GM12864 (cell line): ENCODE measurements at regions not wholly inside any gene's neighbourhood (a gene's known extent, or its start where the extent isn't known, plus 50 kb on each side); places are given as distances from the start of the nearest gene placed in this dataset.

Experiments used
- DNase-seq: peaks from one replicate; pipeline ENCODE4 v3.0.0-alpha.2; 2011; ENCODE audit warnings: low read depth
- H3K4me3 ChIP-seq: 2 replicates; pipeline ENCODE4 v1.5.1; 2011; ENCODE audit warnings: mild to moderate bottlenecking, low read depth, low read length, control low read depth
- TF ChIP-seq, protein P1 (sequence below): IDR thresholded peaks from 2 replicates; pipeline ENCODE4 v1.5.1; 2011; ENCODE audit warnings: low read depth, mild to moderate bottlenecking, moderate library complexity, low read length, control low read depth, inconsistent platforms; ENCODE audit errors: missing control alignments

DNA sequence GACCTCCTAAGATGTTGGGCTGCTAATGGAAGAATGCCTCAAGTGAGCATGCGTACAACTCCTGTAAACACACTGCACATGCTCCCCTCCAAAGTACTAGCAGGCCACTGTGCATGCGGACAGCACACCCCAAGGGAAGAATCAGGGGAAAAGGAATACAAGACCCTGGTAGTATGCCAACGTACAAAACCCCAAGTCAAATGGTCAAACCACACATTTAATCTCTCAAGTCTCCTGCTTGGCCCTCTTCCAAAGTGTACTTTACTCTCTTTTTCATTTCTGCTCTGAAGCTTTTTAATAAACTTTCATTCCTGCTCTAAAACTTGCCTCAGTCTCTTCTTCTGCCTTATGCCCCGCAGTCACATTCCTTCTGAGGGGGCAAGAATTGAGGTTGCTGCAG is 466.4 kb downstream of the DMRTA1 start:
- no peak for DNase-seq
- no peak overlapping the region for H3K4me3 ChIP-seq
- TF ChIP-seq, protein P1, sequence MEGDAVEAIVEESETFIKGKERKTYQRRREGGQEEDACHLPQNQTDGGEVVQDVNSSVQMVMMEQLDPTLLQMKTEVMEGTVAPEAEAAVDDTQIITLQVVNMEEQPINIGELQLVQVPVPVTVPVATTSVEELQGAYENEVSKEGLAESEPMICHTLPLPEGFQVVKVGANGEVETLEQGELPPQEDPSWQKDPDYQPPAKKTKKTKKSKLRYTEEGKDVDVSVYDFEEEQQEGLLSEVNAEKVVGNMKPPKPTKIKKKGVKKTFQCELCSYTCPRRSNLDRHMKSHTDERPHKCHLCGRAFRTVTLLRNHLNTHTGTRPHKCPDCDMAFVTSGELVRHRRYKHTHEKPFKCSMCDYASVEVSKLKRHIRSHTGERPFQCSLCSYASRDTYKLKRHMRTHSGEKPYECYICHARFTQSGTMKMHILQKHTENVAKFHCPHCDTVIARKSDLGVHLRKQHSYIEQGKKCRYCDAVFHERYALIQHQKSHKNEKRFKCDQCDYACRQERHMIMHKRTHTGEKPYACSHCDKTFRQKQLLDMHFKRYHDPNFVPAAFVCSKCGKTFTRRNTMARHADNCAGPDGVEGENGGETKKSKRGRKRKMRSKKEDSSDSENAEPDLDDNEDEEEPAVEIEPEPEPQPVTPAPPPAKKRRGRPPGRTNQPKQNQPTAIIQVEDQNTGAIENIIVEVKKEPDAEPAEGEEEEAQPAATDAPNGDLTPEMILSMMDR, result no peak

DNA sequence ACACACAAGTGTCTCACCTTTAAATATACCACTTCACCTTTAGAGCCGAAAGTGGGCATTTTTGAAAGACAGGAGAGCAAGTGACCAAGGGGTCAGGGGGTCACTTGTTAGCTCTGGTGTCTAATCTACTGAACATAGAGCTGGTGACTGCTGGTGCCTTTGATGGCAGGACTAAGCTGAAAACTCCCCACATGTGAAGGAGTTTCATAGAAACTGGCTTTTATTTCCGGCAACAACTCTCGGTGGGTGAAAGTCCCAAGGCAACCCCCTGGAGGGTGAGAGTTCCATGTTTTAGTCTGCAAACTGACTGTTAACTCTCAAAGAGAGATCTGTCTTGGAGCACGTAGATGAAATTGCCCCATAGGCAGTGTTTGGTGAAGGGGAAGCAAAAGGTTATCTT is 466.9 kb downstream of the DMRTA1 start:
- DNase-seq, result no peak
- H3K4me3 ChIP-seq, result no peak overlapping the region
- TF ChIP-seq, protein P1, result no peak

DNA sequence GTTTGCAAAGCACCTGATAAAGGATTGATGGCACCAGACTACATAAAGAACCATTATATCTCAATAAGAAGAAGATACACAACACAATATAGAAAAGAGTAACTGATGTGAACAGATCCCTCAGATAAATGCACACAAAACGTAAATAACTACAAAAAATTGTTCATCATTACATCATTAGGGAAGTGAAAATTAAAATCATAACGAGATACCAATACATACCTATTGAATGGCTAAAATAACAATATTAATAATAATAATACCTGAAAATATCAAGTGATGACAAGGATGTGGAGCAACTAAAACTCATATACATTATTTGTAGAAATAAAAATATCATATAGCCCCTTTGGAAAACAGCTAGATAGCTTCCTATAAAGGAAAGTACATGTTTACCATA is 469.5 kb downstream of the DMRTA1 start:
- no peak for DNase-seq
- H3K4me3 ChIP-seq, result no peak overlapping the region
- TF ChIP-seq, protein P1, result no peak

DNA sequence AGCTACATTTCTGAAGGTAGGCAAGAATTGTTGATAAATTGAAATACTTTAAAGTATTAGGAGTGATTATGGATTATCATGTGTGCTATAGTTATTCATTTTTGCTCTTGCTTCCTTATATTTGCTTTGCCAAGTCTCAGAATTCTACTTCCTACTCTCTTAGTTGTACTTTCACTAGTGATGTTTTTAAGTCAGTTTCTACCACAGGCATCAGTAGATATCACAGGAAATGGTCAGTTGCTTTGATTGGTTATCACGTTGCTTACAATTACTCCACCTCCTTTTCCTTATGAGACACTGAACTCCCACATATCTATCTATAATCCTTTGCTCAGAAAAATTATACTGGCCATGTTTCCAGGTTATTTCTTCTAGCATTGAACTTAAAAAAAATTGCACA is 472.8 kb downstream of the DMRTA1 start:
- no peak overlapping the region for H3K4me3 ChIP-seq
- TF ChIP-seq, protein P1, result no peak
- no peak for DNase-seq

DNA sequence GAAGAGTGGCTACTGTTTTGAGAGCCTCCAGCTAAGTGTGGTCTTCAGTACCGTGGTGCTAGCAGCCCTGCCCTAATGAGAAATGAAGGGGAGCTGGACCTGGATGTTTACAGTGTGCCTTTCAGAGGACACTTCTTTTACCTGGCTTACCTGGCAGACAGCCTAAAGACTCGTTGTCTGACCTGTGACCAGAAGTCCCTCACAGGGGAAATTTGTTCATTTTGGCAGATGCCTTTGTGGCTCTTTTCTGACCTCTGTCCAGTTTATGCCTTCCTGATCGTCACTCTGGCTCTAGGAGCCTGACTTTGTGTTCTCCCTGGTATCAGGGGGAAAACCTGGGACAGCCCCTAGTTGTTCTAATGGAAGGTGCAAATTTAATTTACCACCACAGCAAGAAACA is 475.1 kb downstream of the DMRTA1 start:
- DNase-seq, result no peak
- H3K4me3 ChIP-seq, result no peak overlapping the region
- TF ChIP-seq, protein P1, result no peak

DNA sequence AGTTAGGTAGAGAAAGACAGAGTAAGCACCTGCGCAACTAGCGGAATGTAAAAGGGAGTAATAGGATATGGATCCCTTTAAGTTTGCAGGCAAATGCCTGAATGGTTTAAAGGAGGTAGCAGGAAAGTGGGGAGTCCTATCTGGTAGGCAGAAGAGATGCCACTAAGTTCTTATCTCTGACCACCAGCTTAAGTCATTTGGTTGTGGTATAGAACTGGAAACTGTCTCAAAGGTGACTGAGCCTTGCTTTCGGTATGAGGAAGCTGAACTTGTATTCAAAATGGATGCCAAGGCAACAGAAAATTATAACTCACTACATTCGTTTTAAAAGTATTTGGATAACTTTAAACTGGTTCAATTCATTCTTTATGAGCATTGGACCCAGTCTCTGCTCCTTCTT is 475.6 kb downstream of the DMRTA1 start:
- TF ChIP-seq, protein P1, result no peak
- H3K4me3 ChIP-seq, result no peak overlapping the region
- DNase-seq, result no peak

DNA sequence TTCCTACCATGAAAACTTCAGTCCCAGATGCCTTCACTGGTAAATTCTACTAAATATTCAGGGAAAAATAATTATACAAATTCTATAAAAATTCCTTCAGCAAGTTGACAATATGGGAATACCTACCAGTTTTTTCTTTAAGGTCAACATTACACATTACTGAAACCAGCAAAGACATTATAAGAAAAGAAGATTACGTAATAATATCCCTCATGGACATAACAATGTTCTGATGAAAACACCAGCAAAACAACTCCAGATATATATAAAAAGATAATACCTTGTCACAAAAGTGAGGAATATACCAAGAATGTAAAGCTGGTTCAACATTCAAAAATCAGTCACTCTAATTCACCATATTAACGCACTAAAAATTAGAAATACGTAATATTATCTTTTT is 507.9 kb downstream of the DMRTA1 start:
- no peak overlapping the region for H3K4me3 ChIP-seq
- TF ChIP-seq, protein P1, result no peak
- no peak for DNase-seq
